HEK293 (cell line): ENCODE measurements at regions not wholly inside any gene's neighbourhood (a gene's known extent, or its start where the extent isn't known, plus 50 kb on each side); places are given as distances from the start of the nearest gene placed in this dataset.

ENCODE experiments used
- WT1 ChIP-seq: fragments of 450-650 bp; formaldehyde crosslinking; IDR thresholded peaks from 2 replicates; pipeline ENCODE4 v1.5.1; 2016; ENCODE audit warnings: missing biosample characterization, missing genetic modification characterization
- ZNF664 ChIP-seq: fragments of 450-650 bp; formaldehyde crosslinking; IDR thresholded peaks from 2 replicates; pipeline ENCODE4 v1.5.1; 2016; ENCODE audit warnings: missing biosample characterization, missing genetic modification characterization
- ZNF837 ChIP-seq: fragments of 450-650 bp; formaldehyde crosslinking; IDR thresholded peaks from 2 replicates; pipeline ENCODE4 v1.5.1; 2016; ENCODE audit warnings: missing biosample characterization, missing genetic modification characterization

GRCh38 chr10:128525444-128525843 lies 399.2 kb upstream of the MKI67 start:
- TF ChIP-seq WT1 (tag by site-specific recombination) = peak; percentile 84
- no peak for TF ChIP-seq ZNF837
- no peak for TF ChIP-seq ZNF664 (tag by site-specific recombination)
